Stimulated activated naive CD4-positive, alpha-beta T cell treated with Interleukin-2 at 50 U/mL for 16 hours (primary cell): ENCODE measurements at regions not wholly inside any gene's neighbourhood (a gene's known extent, or its start where the extent isn't known, plus 50 kb on each side); places are given as distances from the start of the nearest gene placed in this dataset.

Experiments
- DNase-seq: peaks from one replicate; lab custom pipeline; 2025; lab: John Stamatoyannopoulos, UW

GRCh38 chr5:133738271-133738670 is 125.9 kb upstream of the FSTL4 start:
- DNase-seq, result no peak

GRCh38 chr5:133736512-133736911 is 124.2 kb upstream of the FSTL4 start:
- DNase-seq, result no peak

DNA sequence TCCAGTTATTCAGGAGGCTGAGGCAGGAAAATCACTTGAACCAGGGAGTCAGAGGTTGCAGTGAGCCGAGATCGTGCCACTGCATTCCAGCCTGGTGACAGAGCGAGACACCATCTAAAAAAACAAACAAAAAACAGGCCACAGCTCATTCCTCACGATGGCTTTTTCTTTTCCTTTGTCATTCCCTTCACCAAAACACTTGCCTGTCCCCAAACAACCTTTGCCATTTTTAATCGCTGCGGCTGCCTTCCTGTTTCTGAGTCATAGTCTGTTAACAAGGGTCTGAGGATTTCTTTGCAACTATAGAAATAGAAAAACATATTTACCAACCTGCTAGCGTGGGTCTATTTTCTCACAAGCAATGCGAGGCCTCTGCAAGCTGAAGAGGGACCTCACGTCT is 123.0 kb upstream of the FSTL4 start:
- DNase-seq, result no peak

GRCh38 chr5:133734916-133735315 is 122.6 kb upstream of the FSTL4 start:
- DNase-seq, result no peak

DNA sequence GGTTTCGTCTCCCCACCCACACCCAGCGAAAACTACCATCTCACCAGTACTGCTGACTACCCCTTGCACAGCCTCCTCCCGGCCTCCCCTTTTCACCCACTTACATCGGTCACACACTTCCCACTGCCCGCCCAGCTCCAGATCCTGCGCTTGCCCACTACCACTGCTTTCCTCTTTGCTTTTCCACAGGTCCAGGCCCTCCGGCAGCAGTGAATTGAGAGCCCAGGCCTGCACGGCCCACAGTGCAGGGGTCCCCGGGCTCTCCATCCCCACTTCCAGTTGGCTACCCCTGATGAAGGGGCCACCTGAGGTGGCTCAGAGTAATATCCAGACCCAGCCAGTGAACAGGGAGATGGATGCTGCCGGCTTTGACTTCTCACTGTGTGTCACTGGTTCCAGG is 120.2 kb upstream of the FSTL4 start:
- DNase-seq, result no peak

- no peak for DNase-seq
These were observed 119.6 kb upstream of the FSTL4 start for GRCh38 chr5:133731951-133732350.

DNA sequence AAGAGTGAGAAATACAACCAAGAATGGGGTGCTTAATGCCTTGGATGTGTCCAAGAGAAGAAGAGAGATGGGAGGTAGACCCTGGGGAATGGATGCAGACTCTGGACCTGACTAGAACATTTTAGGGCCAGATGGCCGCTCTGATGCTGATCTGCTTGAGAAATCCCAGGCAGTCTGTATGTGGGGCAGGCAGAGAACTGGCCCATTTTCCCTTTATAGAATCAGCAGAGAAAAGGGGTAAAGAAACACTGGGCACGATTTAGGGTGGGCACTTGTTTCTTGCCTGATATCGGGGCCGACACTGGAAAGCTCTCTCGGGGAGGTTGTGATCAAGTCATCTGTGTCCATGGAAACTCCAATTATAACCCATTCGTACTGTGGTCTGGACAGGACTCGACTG is 118.5 kb upstream of the FSTL4 start:
- no peak for DNase-seq

GRCh38 chr5:133730346-133730745 is 118.0 kb upstream of the FSTL4 start:
- DNase-seq, result no peak

- DNase-seq, result no peak
These were observed 117.5 kb upstream of the FSTL4 start for GRCh38 chr5:133729800-133730199.

DNA sequence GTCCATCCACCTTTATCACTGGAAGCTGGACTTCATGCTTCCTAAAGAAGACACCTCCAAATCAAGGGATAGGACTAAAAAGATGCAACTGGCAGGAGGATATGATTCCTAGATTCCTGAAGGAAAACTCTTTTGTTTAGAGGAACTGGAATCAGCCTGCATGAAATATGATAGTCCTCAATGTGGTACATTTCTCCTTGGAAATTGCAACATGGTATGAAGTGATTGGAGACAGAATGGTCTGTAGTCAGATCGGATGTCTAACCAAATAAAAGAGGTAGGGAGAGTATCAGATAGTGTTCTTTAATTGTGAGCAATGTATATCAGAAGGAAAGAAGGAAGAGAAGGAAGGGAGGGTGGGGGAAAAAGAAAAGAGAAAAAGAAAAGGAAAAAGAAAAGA is 116.1 kb upstream of the FSTL4 start:
- DNase-seq, result no peak

GRCh38 chr5:133727636-133728035 is 115.3 kb upstream of the FSTL4 start:
- no peak for DNase-seq

DNA sequence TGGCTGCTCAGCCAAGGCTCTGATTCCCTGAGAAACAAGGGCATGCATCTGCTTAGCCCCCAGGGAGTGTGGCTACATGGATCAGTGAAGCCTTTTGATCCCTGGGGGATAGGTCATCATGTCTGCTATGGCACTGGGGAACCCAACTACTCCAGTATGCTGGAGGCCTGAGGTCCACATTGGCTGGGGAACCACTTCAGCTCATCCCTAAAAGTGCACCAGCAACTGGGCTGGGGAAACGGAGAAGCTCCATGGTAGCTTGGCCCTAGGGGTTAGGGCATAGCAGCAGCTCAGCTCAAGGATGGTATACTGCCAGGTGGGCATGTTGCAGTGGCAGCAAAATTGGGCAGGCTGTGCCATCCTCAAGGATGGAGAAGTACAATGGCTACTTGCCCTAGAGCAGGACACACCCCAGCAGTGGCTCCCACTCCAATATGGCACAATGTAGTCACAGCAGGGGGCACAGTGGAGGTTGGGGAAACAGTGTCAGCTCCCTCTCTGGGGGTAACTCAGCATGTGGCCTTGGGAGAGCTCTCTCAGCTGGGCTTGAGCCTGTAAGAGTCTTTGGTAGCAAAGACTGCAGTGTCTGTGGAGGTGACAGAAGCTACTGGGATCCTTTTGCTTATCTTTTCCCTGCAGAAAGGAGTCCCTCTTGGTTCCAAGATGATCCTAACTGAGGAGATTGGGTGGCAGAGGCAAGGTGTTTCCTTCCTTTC is 111.5 kb upstream of the FSTL4 start:
- DNase-seq, result no peak

DNA sequence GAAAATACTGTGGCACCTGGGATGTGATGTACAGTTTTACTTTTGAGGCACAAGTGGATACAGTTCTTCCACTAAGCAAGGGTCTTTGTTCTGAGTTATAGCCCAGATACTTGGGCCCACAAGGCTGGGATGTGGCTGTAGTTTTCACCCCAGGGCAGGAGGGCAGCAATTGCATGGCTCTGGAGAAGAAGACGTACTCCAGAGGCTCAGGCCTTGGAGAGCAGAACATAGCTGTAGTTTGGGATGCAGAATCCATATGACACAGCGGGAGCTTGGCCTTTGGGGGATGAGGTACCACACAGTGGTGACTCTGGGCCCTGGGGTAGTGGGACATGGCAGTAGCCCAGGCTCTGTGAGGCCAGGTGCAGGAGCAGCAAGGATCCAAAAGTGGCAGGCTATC is 110.8 kb upstream of the FSTL4 start:
- no peak for DNase-seq

- no peak for DNase-seq
These were observed 109.0 kb upstream of the FSTL4 start for GRCh38 chr5:133721365-133721764.

DNA sequence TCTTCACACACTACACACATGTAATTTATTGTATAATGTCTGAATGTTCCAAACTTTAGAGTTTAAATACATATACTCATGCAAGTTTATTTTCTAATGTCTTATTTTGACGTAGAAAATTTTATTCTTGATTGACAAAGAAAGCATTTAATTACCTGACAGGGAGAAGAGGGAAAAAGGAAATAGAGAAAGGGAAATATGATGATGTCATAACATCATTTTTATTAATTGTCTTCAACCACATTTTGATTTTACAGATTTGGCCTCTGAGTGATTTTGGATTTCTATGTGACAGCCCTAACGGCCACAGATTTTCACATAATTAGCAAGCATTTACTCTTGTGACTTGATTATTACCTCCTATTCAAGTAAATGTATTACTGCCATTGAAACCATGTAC is 106.1 kb upstream of the FSTL4 start:
- DNase-seq, result no peak

- DNase-seq, result no peak
These were observed 104.3 kb upstream of the FSTL4 start for GRCh38 chr5:133716532-133717183.

DNA sequence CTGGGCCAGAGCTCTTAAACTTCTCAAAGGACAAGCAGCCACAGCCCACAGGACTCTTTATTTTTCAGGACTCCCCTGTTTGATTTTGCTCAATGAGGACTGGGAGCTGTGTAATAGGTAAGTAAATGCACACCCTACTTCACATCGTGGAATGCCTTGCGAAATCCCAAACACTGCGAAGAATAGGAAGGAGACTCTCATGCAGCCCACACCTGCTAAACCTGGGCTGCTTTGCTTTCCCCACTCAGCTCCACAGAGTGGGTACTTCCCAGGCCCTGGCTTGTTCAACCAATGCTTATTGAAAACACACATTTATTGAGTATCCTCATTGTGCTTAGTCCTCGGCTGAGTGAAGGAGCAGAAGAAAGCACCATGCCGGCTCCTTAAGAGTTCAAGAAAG is 103.3 kb upstream of the FSTL4 start:
- DNase-seq, result no peak

- no peak for DNase-seq
These were observed 102.9 kb upstream of the FSTL4 start for GRCh38 chr5:133715216-133715615.

- DNase-seq, result no peak
These were observed 102.0 kb upstream of the FSTL4 start for GRCh38 chr5:133714161-133714915.

GRCh38 chr5:133713751-133714150 is 101.4 kb upstream of the FSTL4 start:
- DNase-seq, result no peak

DNA sequence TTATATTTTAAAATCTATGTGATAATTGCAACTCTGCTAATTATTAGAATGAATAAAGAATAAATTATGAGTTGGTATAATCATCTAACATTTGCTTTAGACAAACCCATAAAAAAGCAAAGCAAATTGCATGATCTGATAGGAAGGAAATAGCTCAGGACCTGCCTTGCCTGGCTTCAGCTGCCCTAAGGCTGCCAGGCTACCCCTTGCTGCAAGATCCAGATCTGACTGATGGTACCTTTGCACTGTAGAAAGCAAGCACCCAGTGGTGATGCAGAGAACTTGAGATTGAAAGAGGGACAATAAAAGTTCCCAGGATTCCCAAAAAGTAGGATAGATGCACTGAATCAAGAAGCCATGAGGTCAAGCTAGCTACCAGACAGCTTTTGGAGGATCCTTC is 100.9 kb upstream of the FSTL4 start:
- DNase-seq, result no peak

- DNase-seq, result no peak
These were observed 100.2 kb upstream of the FSTL4 start for GRCh38 chr5:133712562-133712961.

GRCh38 chr5:133709209-133709725 is 96.9 kb upstream of the FSTL4 start:
- no peak for DNase-seq
